ENCODE measurements at regions not wholly inside any gene's neighbourhood (a gene's known extent, or its start where the extent isn't known, plus 50 kb on each side); places are given as distances from the start of the nearest gene placed in this dataset.

DNA sequence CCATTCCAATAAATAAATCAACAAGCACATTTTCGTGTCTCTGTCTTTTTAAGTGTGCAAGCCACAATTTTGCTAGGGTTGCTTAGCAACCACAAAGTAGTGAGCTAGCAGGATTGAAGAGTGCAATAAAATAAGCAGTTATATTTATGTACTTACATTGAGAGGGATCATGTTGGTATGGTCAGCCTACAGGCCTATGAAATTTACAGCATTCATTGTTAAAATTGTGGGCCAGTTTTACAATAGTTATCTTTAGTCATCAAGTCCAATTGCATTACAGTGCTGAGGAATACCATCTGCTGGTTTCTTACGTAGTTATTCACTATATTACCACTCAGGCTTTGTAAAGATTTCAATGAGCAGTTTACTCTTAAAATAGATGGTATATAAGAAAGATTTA lies 192.5 kb upstream of the POT1 start:
- TF ChIP-seq EZH2 (IDR thresholded peaks at IDR 0.05; ENCODE audit: borderline replicate concordance, low read length), result no peak
- TF ChIP-seq, protein P1, sequence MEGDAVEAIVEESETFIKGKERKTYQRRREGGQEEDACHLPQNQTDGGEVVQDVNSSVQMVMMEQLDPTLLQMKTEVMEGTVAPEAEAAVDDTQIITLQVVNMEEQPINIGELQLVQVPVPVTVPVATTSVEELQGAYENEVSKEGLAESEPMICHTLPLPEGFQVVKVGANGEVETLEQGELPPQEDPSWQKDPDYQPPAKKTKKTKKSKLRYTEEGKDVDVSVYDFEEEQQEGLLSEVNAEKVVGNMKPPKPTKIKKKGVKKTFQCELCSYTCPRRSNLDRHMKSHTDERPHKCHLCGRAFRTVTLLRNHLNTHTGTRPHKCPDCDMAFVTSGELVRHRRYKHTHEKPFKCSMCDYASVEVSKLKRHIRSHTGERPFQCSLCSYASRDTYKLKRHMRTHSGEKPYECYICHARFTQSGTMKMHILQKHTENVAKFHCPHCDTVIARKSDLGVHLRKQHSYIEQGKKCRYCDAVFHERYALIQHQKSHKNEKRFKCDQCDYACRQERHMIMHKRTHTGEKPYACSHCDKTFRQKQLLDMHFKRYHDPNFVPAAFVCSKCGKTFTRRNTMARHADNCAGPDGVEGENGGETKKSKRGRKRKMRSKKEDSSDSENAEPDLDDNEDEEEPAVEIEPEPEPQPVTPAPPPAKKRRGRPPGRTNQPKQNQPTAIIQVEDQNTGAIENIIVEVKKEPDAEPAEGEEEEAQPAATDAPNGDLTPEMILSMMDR (conservative IDR thresholded peaks at IDR 0.05 in 1 of 2, IDR thresholded peaks at IDR 0.05 in 1 of 2; ENCODE audit: extremely low read depth in 1 of 2, insufficient read depth in 1 of 2, low read depth in 1 of 2, low read length in 2 of 2), result no peak
